Ovary (tissue), 3 donors: ENCODE measurements at regions not wholly inside any gene's neighbourhood (a gene's known extent, or its start where the extent isn't known, plus 50 kb on each side); places are given as distances from the start of the nearest gene placed in this dataset.

ENCODE experiments used
- EP300 ChIP-seq: sonication (generic); formaldehyde crosslinking; IDR thresholded peaks from one replicate; pipeline ENCODE4 v1.6.1; 2017; ENCODE audit warnings: antibody characterized with exemption
- POLR2A ChIP-seq: fragments of 450-650 bp; IDR thresholded peaks from one replicate; pipeline ENCODE4 v1.6.1; 2017; ENCODE audit warnings: antibody characterized with exemption, mild to moderate bottlenecking, moderate library complexity
- TF ChIP-seq, protein P1 (sequence below), 3 donors: fragments of 450-650 bp in 2 of 3; fragments of 200-600 bp in 1 of 3; IDR thresholded peaks; one replicate each; pipeline versions ENCODE4 v1.5.1 to v1.8.0; 2016 to 2022; ENCODE audit warnings: antibody characterized with exemption in 3 of 3, mild to moderate bottlenecking in 1 of 3
- donor health status: DM: no; HTN: no; CAD: no.

DNA sequence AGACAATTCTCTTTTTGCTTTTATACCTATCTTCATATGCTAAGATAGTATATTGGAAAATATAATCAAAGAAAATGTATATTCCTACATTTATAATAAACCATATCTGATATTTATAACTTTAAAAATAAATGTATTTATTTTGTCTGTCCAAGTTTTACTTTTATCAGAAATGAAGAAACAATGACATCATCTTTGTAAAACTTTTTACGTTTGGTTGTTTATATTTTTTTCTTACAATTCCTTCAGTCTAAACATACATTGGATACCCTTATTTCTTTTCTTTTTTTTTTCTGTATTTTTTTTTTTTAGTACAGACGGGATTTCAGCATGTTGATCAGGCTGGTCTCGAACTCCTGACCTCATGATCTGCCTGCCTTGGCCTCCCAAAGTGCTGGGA lies 1577.0 kb upstream of the SLC39A10 start:
- TF ChIP-seq, protein P1, sequence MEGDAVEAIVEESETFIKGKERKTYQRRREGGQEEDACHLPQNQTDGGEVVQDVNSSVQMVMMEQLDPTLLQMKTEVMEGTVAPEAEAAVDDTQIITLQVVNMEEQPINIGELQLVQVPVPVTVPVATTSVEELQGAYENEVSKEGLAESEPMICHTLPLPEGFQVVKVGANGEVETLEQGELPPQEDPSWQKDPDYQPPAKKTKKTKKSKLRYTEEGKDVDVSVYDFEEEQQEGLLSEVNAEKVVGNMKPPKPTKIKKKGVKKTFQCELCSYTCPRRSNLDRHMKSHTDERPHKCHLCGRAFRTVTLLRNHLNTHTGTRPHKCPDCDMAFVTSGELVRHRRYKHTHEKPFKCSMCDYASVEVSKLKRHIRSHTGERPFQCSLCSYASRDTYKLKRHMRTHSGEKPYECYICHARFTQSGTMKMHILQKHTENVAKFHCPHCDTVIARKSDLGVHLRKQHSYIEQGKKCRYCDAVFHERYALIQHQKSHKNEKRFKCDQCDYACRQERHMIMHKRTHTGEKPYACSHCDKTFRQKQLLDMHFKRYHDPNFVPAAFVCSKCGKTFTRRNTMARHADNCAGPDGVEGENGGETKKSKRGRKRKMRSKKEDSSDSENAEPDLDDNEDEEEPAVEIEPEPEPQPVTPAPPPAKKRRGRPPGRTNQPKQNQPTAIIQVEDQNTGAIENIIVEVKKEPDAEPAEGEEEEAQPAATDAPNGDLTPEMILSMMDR (IDR thresholded peaks at IDR 0.05), result no peak
- TF ChIP-seq POLR2A, result no peak
- TF ChIP-seq EP300, result no peak
